GM12878 (cell line): ENCODE measurements at regions not wholly inside any gene's neighbourhood (a gene's known extent, or its start where the extent isn't known, plus 50 kb on each side); places are given as distances from the start of the nearest gene placed in this dataset.
A peak's percentile ranks its signal among the peaks of the same experiment; 100 is the strongest.

Experiments used
- ATAC-seq: fragments of 200-7000 bp; cut with Tn5 transposase; 3 replicates; pipeline ENCODE4 v1.9.1; 2020; ENCODE audit warnings: mild to moderate bottlenecking, moderate library complexity
- BruUV-seq: library from RNA; stranded (reverse); fragments of 400-500 nt; replicated peaks from 2 replicates; lab custom pipeline; 2021; lab: Mats Ljungman, UMichigan
- CTCF ChIA-PET: fragments of 300-600 bp; sonication (Branson Sonifier 250); formaldehyde crosslinking; extraction: SDS; loops from one replicate; lab custom pipeline; 2021; ENCODE audit warnings: inconsistent platforms; lab: Yijun Ruan, JAX
- POLR2A ChIA-PET: fragments of 350-600 bp; formaldehyde crosslinking; extraction: SDS; loops from one replicate; lab custom pipeline; 2021; ENCODE audit warnings: inconsistent platforms; lab: Charles Lee
- RAD21 ChIA-PET: fragments of 300-600 bp; sonication (Branson Sonifier 250); formaldehyde crosslinking; loops from one replicate; lab custom pipeline; 2023; ENCODE audit warnings: antibody characterized with exemption; ENCODE audit not compliant: unreplicated experiment; lab: Charles Lee
- SMC1A ChIA-PET: fragments of 300-600 bp; sonication (Branson Sonifier 250); formaldehyde crosslinking; loops from one replicate; lab custom pipeline; 2023; ENCODE audit not compliant: unreplicated experiment, uncharacterized antibody; lab: Charles Lee
- DNase-seq: peaks from one replicate; pipeline ENCODE4 v3.0.0-alpha.2; 2011; ENCODE audit warnings: low read depth, low spot score
- FAIRE-seq: peaks from 3 replicates; lab custom pipeline; 2011; peaks lifted over from hg19 to GRCh38; lab: Jason Lieb, UNC
- H2AFZ ChIP-seq: 2 replicates; pipeline ENCODE4 v1.6.0; 2011; ENCODE audit warnings: low read depth, low read length, control low read depth; ENCODE audit not compliant: control insufficient read depth
- H3K27ac ChIP-seq: 2 replicates; pipeline ENCODE4 v1.5.1; 2011; ENCODE audit warnings: control low read depth; ENCODE audit not compliant: control insufficient read depth, insufficient read depth
- H3K27me3 ChIP-seq, 2 experiments: replicated peaks in 1 of 2; 2 replicates each; pipeline versions ENCODE4 v1.6.0 to v1.6.1; 2011; ENCODE audit warnings: low read length in 1 of 2; ENCODE audit not compliant: control insufficient read depth in 2 of 2, insufficient read depth in 2 of 2
- H3K36me3 ChIP-seq, 2 experiments: 2 replicates each; pipeline ENCODE4 v1.5.1; 2011; ENCODE audit warnings: low read length in 1 of 2; ENCODE audit not compliant: control insufficient read depth in 2 of 2, insufficient read depth in 2 of 2
- H3K4me1 ChIP-seq: 2 replicates; pipeline ENCODE4 v1.6.1; 2011; ENCODE audit warnings: mild to moderate bottlenecking, low read length, moderate library complexity, mixed read lengths; ENCODE audit not compliant: control insufficient read depth, insufficient read depth
- H3K4me2 ChIP-seq: 2 replicates; pipeline ENCODE4 v1.6.0; 2011; ENCODE audit warnings: control low read depth; ENCODE audit not compliant: control insufficient read depth, insufficient read depth
- H3K4me3 ChIP-seq: fragments of 200-600 bp; sonication (generic); 2 replicates; pipeline ENCODE4 v1.5.1; 2016
- H3K79me2 ChIP-seq: 2 replicates; pipeline ENCODE4 v1.6.0; 2011; ENCODE audit warnings: low read length; ENCODE audit not compliant: control insufficient read depth, insufficient read depth
- H3K9ac ChIP-seq: 2 replicates; pipeline ENCODE4 v1.8.0; 2011; ENCODE audit warnings: low read length, control low read depth, mixed read lengths; ENCODE audit not compliant: control insufficient read depth, insufficient read depth
- H3K9me3 ChIP-seq: replicated peaks from 3 replicates; pipeline ENCODE4 v1.5.1; 2011; ENCODE audit warnings: mild to moderate bottlenecking, low read length; ENCODE audit not compliant: control insufficient read depth, insufficient read depth
- H4K20me1 ChIP-seq: 2 replicates; pipeline ENCODE4 v1.6.0; 2011; ENCODE audit not compliant: control insufficient read depth, insufficient read depth
- BACH1 ChIP-seq: fragments of 450-650 bp; IDR thresholded peaks from 2 replicates; pipeline ENCODE4 v1.6.1; 2017; ENCODE audit warnings: mild to moderate bottlenecking, borderline replicate concordance
- CREM ChIP-seq: IDR thresholded peaks from 2 replicates; pipeline ENCODE4 v1.6.1; 2014; ENCODE audit warnings: antibody characterized with exemption, low read depth
- EGR1 ChIP-seq, 2 experiments: IDR thresholded peaks; 1 replicate in 1 of 2; 2 replicates in 1 of 2; pipeline ENCODE4 v1.6.1; 2011 to 2012; ENCODE audit warnings: low read depth in 2 of 2, low read length in 2 of 2, borderline replicate concordance in 1 of 2, mild to moderate bottlenecking in 1 of 2, moderate library complexity in 1 of 2
- NR2C1 ChIP-seq: fragments of 450-650 bp; IDR thresholded peaks from 2 replicates; pipeline ENCODE4 v1.6.1; 2017; ENCODE audit warnings: antibody characterized with exemption, mild to moderate bottlenecking, moderate library complexity
- POLR2AphosphoS2 ChIP-seq: IDR thresholded peaks from 2 replicates; pipeline ENCODE4 v1.6.1; 2011; ENCODE audit warnings: low read depth, mild to moderate bottlenecking, low read length, improper control_type of control experiment, moderate library complexity
- WGBS: methylation state at CpG from one replicate; pipeline ENCODE4 v1.1.6; 2016; ENCODE audit warnings: low lambda C conversion rate; ENCODE audit not compliant: insufficient replicate concordance, insufficient coverage; ENCODE audit errors: missing lambda C conversion rate; 5-methylcytosine and 5-hydroxymethylcytosine counted together
- in situ Hi-C: fragments of 300-500 bp; cut with MboI; formaldehyde crosslinking; loops from 9 replicates; pipeline ENCODE4 v1.14.3; 2018; ENCODE audit warnings: mixed read lengths
- intact Hi-C: fragments of 100-400 bp; cut with micrococcal nuclease; formaldehyde crosslinking; loops from one replicate; pipeline ENCODE4 v1.14.2; 2022; ENCODE audit not compliant: unreplicated experiment

- SMC1A ChIA-PET = interaction anchor here (0.8 to 3.0 kb wide), 6 partner anchors 9 to 84 kb away, joined by 3 to 17 read pairs (median 8); no protein-coding TSS in a partner anchor
- FAIRE-seq (no peak), ATAC-seq (peak; percentile 27; the same call in 2 of the 3 replicates), DNase-seq (no peak)
- RAD21 ChIA-PET = interaction anchor here (0.5 to 2.4 kb wide), 5 partner anchors 16 to 269 kb away, joined by 3 to 11 read pairs (median 3); no protein-coding TSS in a partner anchor
- TF ChIP-seq CREM = no peak
- Histone ChIP-seq H3K4me1 (peaks cover 9% of the 10 kb centered on the region), H3K9ac (no peak overlapping the region), H3K9me3 (no peaks in the 10 kb centered on the region), H2AFZ (no peak overlapping the region), H3K4me2 (no peak overlapping the region), H3K79me2 (no peaks in the 10 kb centered on the region), H3K36me3 (no peaks in the 10 kb centered on the region), H4K20me1 (no peaks in the 10 kb centered on the region), H3K4me3 (no peak overlapping the region), H3K27me3 (peaks cover 0 to 7% of the 10 kb centered on the region in 2 experiments; a peak in 1 of 4 replicates), H3K27ac (no peak overlapping the region)
- in situ Hi-C loops (no loop called here), intact Hi-C loops (no loop called here)
- 50% methylated on average over 2 of the region's 2 CpGs for WGBS
- POLR2A ChIA-PET = no interaction called here
- CTCF ChIA-PET = interaction anchor here (0.8 to 2.6 kb wide), 7 partner anchors 8 to 107 kb away, joined by 3 to 22 read pairs (median 8); no protein-coding TSS in a partner anchor
- BruUV-seq = no TSS peak
Measured at GRCh38 chr5:32505756-32506155, 61.2 kb upstream of the ZFR start.

GRCh38 chr5:32504989-32505596 lies 60.6 kb upstream of the ZFR start:
- H3K79me2 ChIP-seq = no peaks in the 10 kb centered on the region
- FAIRE-seq (no peak), ATAC-seq (peak; percentile 53), DNase-seq (no peak)
- POLR2A ChIA-PET = interaction anchor here (0.6 kb wide), 1 partner anchor 9 kb away, joined by 4 read pairs; no protein-coding TSS in a partner anchor
- CTCF ChIA-PET = interaction anchor here (0.8 to 2.6 kb wide), 7 partner anchors 10 to 107 kb away, joined by 3 to 22 read pairs (median 8); no protein-coding TSS in a partner anchor
- H3K36me3 ChIP-seq = no peaks in the 10 kb centered on the region
- H2AFZ ChIP-seq = no peak overlapping the region
- in situ Hi-C loops (no loop called here), intact Hi-C loops (no loop called here)
- no peak overlapping the region for H3K27ac ChIP-seq
- H4K20me1 ChIP-seq = no peaks in the 10 kb centered on the region
- RAD21 ChIA-PET = interaction anchor here (0.5 to 2.4 kb wide), 7 partner anchors 15 to 437 kb away, joined by 3 to 11 read pairs (median 3); no protein-coding TSS in a partner anchor
- SMC1A ChIA-PET = interaction anchor here (0.7 to 3.0 kb wide), 8 partner anchors 8 to 85 kb away, joined by 3 to 17 read pairs (median 4); no protein-coding TSS in a partner anchor
- peaks cover 0 to 7% of the 10 kb centered on the region in 2 experiments; a peak in 1 of 4 replicates for H3K27me3 ChIP-seq
- peaks cover 9% of the 10 kb centered on the region for H3K4me1 ChIP-seq
- no peak overlapping the region for H3K9ac ChIP-seq
- WGBS = 51% methylated on average over 8 of the region's 8 CpGs
- H3K9me3 ChIP-seq = no peaks in the 10 kb centered on the region
- TF ChIP-seq NR2C1 = no peak
- peak in 1 of 2 experiments; percentile 34; a peak in 1 of 3 replicates for TF ChIP-seq EGR1 (IDR thresholded peaks at IDR 0.05; ENCODE audit: borderline replicate concordance in 1 of 2, low read depth in 2 of 2, low read length in 2 of 2)
- no peak for TF ChIP-seq POLR2AphosphoS2
- TF ChIP-seq BACH1 = no peak
- BruUV-seq = no TSS peak
- H3K4me2 ChIP-seq = no peak overlapping the region
- no peak overlapping the region for H3K4me3 ChIP-seq
